Panc1 (cell line): ENCODE measurements at regions not wholly inside any gene's neighbourhood (a gene's known extent, or its start where the extent isn't known, plus 50 kb on each side); places are given as distances from the start of the nearest gene placed in this dataset.

ENCODE experiments used
- CTCF ChIP-seq: fragments of 450-650 bp; IDR thresholded peaks from 2 replicates; pipeline ENCODE4 v1.5.1; 2017; ENCODE audit warnings: mild to moderate bottlenecking
- REST ChIP-seq, 2 experiments: IDR thresholded peaks; 2 replicates each; pipeline ENCODE4 v1.6.1; 2011 to 2012; ENCODE audit warnings: low read depth in 2 of 2, control low read depth in 1 of 2, low read length in 1 of 2, mild to moderate bottlenecking in 1 of 2, moderate library complexity in 1 of 2; ENCODE audit not compliant: insufficient read depth in 1 of 2

- no peak for TF ChIP-seq CTCF
- TF ChIP-seq REST (IDR thresholded peaks at IDR 0.05; ENCODE audit: insufficient read depth in 1 of 2, low read depth in 2 of 2, low read length in 1 of 2): no peak
These were observed 446.0 kb downstream of the FOXO1 start for GRCh38 chr13:40220299-40220935.
